ENCODE measurements at regions not wholly inside any gene's neighbourhood (a gene's known extent, or its start where the extent isn't known, plus 50 kb on each side); places are given as distances from the start of the nearest gene placed in this dataset.

GRCh38 chr1:203985676-203986075, 87.2 kb upstream of the SOX13 start:
- ATAC-seq (ENCODE audit: low FRiP score in 2 of 2) (no peak), DNase-seq (no peak)
- WGBS, 2 donors, result 70 to 79% methylated on average over 2 of the region's 2 CpGs
- no peaks in the 10 kb centered on the region for H3K4me1 ChIP-seq
- H3K27ac ChIP-seq, result no peak overlapping the region
- H3K4me3 ChIP-seq, result no peak overlapping the region
- H3K27me3 ChIP-seq, result no peaks in the 10 kb centered on the region
- no peaks in the 10 kb centered on the region for H3K9me3 ChIP-seq
- H3K36me3 ChIP-seq, result no peaks in the 10 kb centered on the region
- TF ChIP-seq, protein P1, sequence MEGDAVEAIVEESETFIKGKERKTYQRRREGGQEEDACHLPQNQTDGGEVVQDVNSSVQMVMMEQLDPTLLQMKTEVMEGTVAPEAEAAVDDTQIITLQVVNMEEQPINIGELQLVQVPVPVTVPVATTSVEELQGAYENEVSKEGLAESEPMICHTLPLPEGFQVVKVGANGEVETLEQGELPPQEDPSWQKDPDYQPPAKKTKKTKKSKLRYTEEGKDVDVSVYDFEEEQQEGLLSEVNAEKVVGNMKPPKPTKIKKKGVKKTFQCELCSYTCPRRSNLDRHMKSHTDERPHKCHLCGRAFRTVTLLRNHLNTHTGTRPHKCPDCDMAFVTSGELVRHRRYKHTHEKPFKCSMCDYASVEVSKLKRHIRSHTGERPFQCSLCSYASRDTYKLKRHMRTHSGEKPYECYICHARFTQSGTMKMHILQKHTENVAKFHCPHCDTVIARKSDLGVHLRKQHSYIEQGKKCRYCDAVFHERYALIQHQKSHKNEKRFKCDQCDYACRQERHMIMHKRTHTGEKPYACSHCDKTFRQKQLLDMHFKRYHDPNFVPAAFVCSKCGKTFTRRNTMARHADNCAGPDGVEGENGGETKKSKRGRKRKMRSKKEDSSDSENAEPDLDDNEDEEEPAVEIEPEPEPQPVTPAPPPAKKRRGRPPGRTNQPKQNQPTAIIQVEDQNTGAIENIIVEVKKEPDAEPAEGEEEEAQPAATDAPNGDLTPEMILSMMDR (IDR thresholded peaks at IDR 0.05), result no peak
- no peak for TF ChIP-seq POLR2AphosphoS5 (IDR thresholded peaks at IDR 0.05)
- TF ChIP-seq EP300 (IDR thresholded peaks at IDR 0.05), result no peak
- no peak for TF ChIP-seq POLR2A (IDR thresholded peaks at IDR 0.05)

- WGBS, 2 donors, result 86 to 87% methylated on average over 5 of the region's 5 CpGs
- no peaks in the 10 kb centered on the region for H3K4me1 ChIP-seq
- no peak for DNase-seq
- no peak for TF ChIP-seq POLR2A (IDR thresholded peaks at IDR 0.05)
- H3K9me3 ChIP-seq, result no peaks in the 10 kb centered on the region
- no peaks in the 10 kb centered on the region for H3K36me3 ChIP-seq
- no peak overlapping the region for H3K4me3 ChIP-seq
- no peaks in the 10 kb centered on the region for H3K27me3 ChIP-seq
- ATAC-seq (ENCODE audit: low FRiP score in 2 of 2), result no peak
- H3K27ac ChIP-seq, result peak overlapping the region in 2 of 4 donors; percentile 10 to 14
Observed at GRCh38 chr1:203986887-203987461, 85.9 kb upstream of the SOX13 start.

GRCh38 chr1:203990118-203990517, 82.8 kb upstream of the SOX13 start:
- peaks cover 0 to under 1% (median 0%) of the 10 kb centered on the region in 4 donors for H3K4me1 ChIP-seq
- 71 to 75% methylated on average over 8 of the region's 8 CpGs for WGBS, 2 donors
- no peak overlapping the region for H3K27ac ChIP-seq
- DNase-seq (no peak), ATAC-seq (ENCODE audit: low FRiP score in 2 of 2) (no peak)
- H3K27me3 ChIP-seq, result no peaks in the 10 kb centered on the region
- TF ChIP-seq POLR2AphosphoS5 (IDR thresholded peaks at IDR 0.05) (no peak), EP300 (IDR thresholded peaks at IDR 0.05) (no peak), POLR2A (IDR thresholded peaks at IDR 0.05) (no peak)
- TF ChIP-seq, protein P1 (IDR thresholded peaks at IDR 0.05), result no peak
- no peaks in the 10 kb centered on the region for H3K36me3 ChIP-seq
- no peaks in the 10 kb centered on the region for H3K9me3 ChIP-seq
- no peak overlapping the region for H3K4me3 ChIP-seq

DNA sequence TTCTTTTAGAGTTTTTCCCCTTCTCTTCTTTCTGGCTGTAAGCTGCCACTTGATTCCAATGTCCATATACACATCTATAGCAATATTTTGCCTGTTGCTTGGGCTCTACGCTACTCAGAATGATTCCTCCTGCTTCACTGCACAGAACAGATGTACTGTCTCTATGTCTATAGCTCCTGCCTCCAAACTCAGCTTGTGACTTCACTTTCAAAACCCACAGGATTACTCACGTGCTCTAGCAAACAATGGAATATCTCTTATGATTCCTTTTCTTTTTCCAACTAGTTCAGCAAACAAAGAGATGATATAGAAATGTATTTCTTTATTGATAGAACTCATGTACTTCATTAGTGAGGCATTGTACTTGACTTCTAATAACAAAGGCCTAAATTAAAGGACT, 80.5 kb upstream of the SOX13 start:
- Histone ChIP-seq H3K9me3 (no peaks in the 10 kb centered on the region), H3K36me3 (no peaks in the 10 kb centered on the region), H3K27ac (no peak overlapping the region), H3K4me1 (peaks cover 0 to 8% (median 0%) of the 10 kb centered on the region in 4 donors), H3K27me3 (no peaks in the 10 kb centered on the region), H3K4me3 (no peak overlapping the region)
- 90 to 93% methylated on average over 2 of the region's 2 CpGs for WGBS, 2 donors
- no peak for TF ChIP-seq POLR2A (IDR thresholded peaks at IDR 0.05)
- TF ChIP-seq POLR2AphosphoS5 (IDR thresholded peaks at IDR 0.05), result no peak
- no peak for TF ChIP-seq EP300 (IDR thresholded peaks at IDR 0.05)
- TF ChIP-seq, protein P1 (IDR thresholded peaks at IDR 0.05), result no peak
- ATAC-seq (ENCODE audit: low FRiP score in 2 of 2), result no peak
- no peak for DNase-seq

DNA sequence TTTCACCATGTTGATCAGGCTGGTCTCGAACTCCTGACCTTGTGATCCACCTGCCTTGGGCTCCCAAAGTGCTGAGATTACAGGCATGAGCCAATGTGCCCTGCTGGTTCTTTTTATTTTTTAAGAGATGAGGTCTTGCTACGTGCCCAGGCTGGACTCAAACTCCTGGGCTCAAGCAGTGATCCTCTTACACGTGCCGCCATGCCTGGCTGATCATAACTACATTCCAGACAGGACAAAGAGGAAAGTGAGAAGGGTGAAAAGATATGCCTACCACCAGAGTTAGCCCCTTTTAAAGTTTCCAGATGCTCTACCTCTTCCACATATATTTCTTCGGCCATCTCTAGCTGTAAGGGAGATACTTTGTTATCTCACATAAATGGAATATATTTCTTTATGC, 79.7 kb upstream of the SOX13 start:
- Histone ChIP-seq H3K27ac (no peak overlapping the region), H3K9me3 (no peaks in the 10 kb centered on the region), H3K36me3 (no peaks in the 10 kb centered on the region), H3K4me1 (peaks cover 0 to 8% (median 0%) of the 10 kb centered on the region in 4 donors), H3K4me3 (no peak overlapping the region), H3K27me3 (no peaks in the 10 kb centered on the region)
- DNase-seq (no peak), ATAC-seq (ENCODE audit: low FRiP score in 2 of 2) (no peak)
- 93 to 94% methylated on average over 5 of the region's 5 CpGs for WGBS, 2 donors
- no peak for TF ChIP-seq EP300 (IDR thresholded peaks at IDR 0.05)

GRCh38 chr1:203995228-203995627, 77.7 kb upstream of the SOX13 start:
- H3K36me3 ChIP-seq, result no peaks in the 10 kb centered on the region
- H3K27me3 ChIP-seq, result no peaks in the 10 kb centered on the region
- WGBS, 2 donors, result 41 to 55% methylated on average over 4 of the region's 4 CpGs
- H3K9me3 ChIP-seq, result no peaks in the 10 kb centered on the region
- no peak overlapping the region for H3K27ac ChIP-seq
- peaks cover 0 to 8% (median 0%) of the 10 kb centered on the region in 4 donors for H3K4me1 ChIP-seq
- no peak for DNase-seq
- TF ChIP-seq, protein P1 (IDR thresholded peaks at IDR 0.05), result no peak
- no peak for TF ChIP-seq POLR2AphosphoS5 (IDR thresholded peaks at IDR 0.05)
- no peak for TF ChIP-seq POLR2A (IDR thresholded peaks at IDR 0.05)
- no peak for TF ChIP-seq EP300 (IDR thresholded peaks at IDR 0.05)
- no peak for ATAC-seq (ENCODE audit: low FRiP score in 2 of 2)
- no peak overlapping the region for H3K4me3 ChIP-seq
